GM20431 (cell line): ENCODE measurements at regions not wholly inside any gene's neighbourhood (a gene's known extent, or its start where the extent isn't known, plus 50 kb on each side); places are given as distances from the start of the nearest gene placed in this dataset.

Experiments
- in situ Hi-C: fragments of 300-500 bp; cut with MseI, MboI; formaldehyde crosslinking; loops from one replicate; pipeline ENCODE4 v1.15.0; 2020; ENCODE audit warnings: low sequenced_read_pairs; ENCODE audit not compliant: unreplicated experiment

GRCh38 chr15:95288626-95289025 lies 1041.9 kb upstream of the NR2F2 start:
- in situ Hi-C loops: no loop called here

GRCh38 chr15:95290176-95290974 lies 1040.1 kb upstream of the NR2F2 start:
- in situ Hi-C loops: no loop called here

- in situ Hi-C loops: no loop called here
Observed at GRCh38 chr15:95291898-95292472, 1038.5 kb upstream of the NR2F2 start.

GRCh38 chr15:95292785-95293450 lies 1037.6 kb upstream of the NR2F2 start:
- in situ Hi-C loops: no loop called here

- in situ Hi-C loops: no loop called here
Observed at GRCh38 chr15:95293456-95294031, 1037.0 kb upstream of the NR2F2 start.

GRCh38 chr15:95295363-95295762 lies 1035.1 kb upstream of the NR2F2 start:
- in situ Hi-C loops: no loop called here

- in situ Hi-C loops: no loop called here
Observed at GRCh38 chr15:95295896-95296625, 1034.4 kb upstream of the NR2F2 start.

GRCh38 chr15:95296643-95297042 lies 1033.9 kb upstream of the NR2F2 start:
- in situ Hi-C loops: no loop called here

GRCh38 chr15:95298729-95299128 lies 1031.8 kb upstream of the NR2F2 start:
- in situ Hi-C loops: no loop called here

- in situ Hi-C loops: no loop called here
Observed at GRCh38 chr15:95300958-95301357, 1029.5 kb upstream of the NR2F2 start.

- in situ Hi-C loops: no loop called here
Observed at GRCh38 chr15:95302206-95302605, 1028.3 kb upstream of the NR2F2 start.

- in situ Hi-C loops: no loop called here
Observed at GRCh38 chr15:95302809-95303208, 1027.7 kb upstream of the NR2F2 start.

- in situ Hi-C loops: no loop called here
Observed at GRCh38 chr15:95303713-95304112, 1026.8 kb upstream of the NR2F2 start.

- in situ Hi-C loops: no loop called here
Observed at GRCh38 chr15:95304151-95304946, 1026.2 kb upstream of the NR2F2 start.

GRCh38 chr15:95304947-95305400 lies 1025.5 kb upstream of the NR2F2 start:
- in situ Hi-C loops: no loop called here

- in situ Hi-C loops: no loop called here
Observed at GRCh38 chr15:95307115-95307514, 1023.4 kb upstream of the NR2F2 start.

GRCh38 chr15:95319242-95319641 lies 1011.3 kb upstream of the NR2F2 start:
- in situ Hi-C loops: no loop called here

GRCh38 chr15:95323796-95324195 lies 1006.7 kb upstream of the NR2F2 start:
- in situ Hi-C loops: no loop called here

- in situ Hi-C loops: no loop called here
Observed at GRCh38 chr15:95324656-95325055, 1005.8 kb upstream of the NR2F2 start.
